ENCODE measurements at regions not wholly inside any gene's neighbourhood (a gene's known extent, or its start where the extent isn't known, plus 50 kb on each side); places are given as distances from the start of the nearest gene placed in this dataset.

GRCh38 chr16:55101026-55101425, 170.4 kb downstream of the IRX5 start:
- TF ChIP-seq ZFX (IDR thresholded peaks at IDR 0.05; ENCODE audit: borderline replicate concordance) (no peak), CTCF (IDR thresholded peaks at IDR 0.05) (no peak)
- no peak overlapping the region for H3K27ac ChIP-seq

- no peak overlapping the region for H3K27ac ChIP-seq
- TF ChIP-seq ZFX (IDR thresholded peaks at IDR 0.05; ENCODE audit: borderline replicate concordance), result no peak
- TF ChIP-seq CTCF (IDR thresholded peaks at IDR 0.05), result no peak
Measured at GRCh38 chr16:55102077-55102476, 171.4 kb downstream of the IRX5 start.

- H3K27ac ChIP-seq, result no peak overlapping the region
- no peak for TF ChIP-seq CTCF (IDR thresholded peaks at IDR 0.05)
- no peak for TF ChIP-seq ZFX (IDR thresholded peaks at IDR 0.05; ENCODE audit: borderline replicate concordance)
Measured at GRCh38 chr16:55102531-55102930, 171.9 kb downstream of the IRX5 start.

GRCh38 chr16:55107851-55108250, 177.2 kb downstream of the IRX5 start:
- H3K27ac ChIP-seq, result no peak overlapping the region
- TF ChIP-seq ZFX (IDR thresholded peaks at IDR 0.05; ENCODE audit: borderline replicate concordance) (no peak), CTCF (IDR thresholded peaks at IDR 0.05) (no peak)

- no peak for TF ChIP-seq ZFX (IDR thresholded peaks at IDR 0.05; ENCODE audit: borderline replicate concordance)
- TF ChIP-seq CTCF (IDR thresholded peaks at IDR 0.05), result no peak
- no peak overlapping the region for H3K27ac ChIP-seq
Measured at GRCh38 chr16:55113210-55113609, 182.5 kb downstream of the IRX5 start.

- H3K27ac ChIP-seq, result no peak overlapping the region
- TF ChIP-seq ZFX (IDR thresholded peaks at IDR 0.05; ENCODE audit: borderline replicate concordance) (no peak), CTCF (IDR thresholded peaks at IDR 0.05) (no peak)
Measured at GRCh38 chr16:55115506-55115905, 184.8 kb downstream of the IRX5 start.

GRCh38 chr16:55116165-55116920, 185.7 kb downstream of the IRX5 start:
- no peak overlapping the region for H3K27ac ChIP-seq

More at GRCh38 chr16:55116165-55116920, 185.7 kb downstream of the IRX5 start:
- TF ChIP-seq ZFX (IDR thresholded peaks at IDR 0.05; ENCODE audit: borderline replicate concordance) (no peak), CTCF (IDR thresholded peaks at IDR 0.05) (no peak)

Measured in 22Rv1 (cell line).